ENCODE measurements at regions not wholly inside any gene's neighbourhood (a gene's known extent, or its start where the extent isn't known, plus 50 kb on each side); places are given as distances from the start of the nearest gene placed in this dataset.

DNA sequence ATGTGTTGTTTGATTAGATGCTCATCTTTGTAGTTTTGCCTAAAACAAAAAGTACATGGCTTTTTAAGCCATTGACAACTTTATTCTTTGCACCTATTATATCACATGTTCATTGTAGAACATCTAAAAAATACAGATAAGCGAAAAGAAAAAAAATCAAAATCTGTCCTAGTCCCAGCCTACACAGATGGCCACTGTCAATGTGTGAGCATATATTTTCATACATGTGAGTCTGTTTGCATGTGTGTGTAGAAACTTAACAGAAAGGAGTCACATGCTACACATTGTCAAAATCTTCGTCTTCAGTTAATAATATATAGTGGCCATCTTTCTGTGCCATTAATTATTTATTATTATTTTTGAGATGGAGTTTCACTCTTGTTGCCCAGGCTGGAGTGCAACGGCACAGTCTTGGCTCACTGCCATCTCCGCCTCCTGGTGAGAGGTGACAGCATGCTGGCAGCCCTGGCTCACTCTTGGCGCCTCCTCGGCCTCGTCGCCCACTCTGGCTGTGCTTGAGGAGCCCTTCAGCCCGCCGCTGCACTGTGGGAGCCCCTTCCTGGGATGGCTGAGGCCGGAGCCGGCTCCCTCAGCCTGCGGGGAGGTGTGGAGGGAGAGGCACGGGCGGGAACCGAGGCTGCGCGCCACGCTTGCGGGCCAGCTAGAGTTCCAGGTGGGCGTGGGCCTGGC, 68.5 kb upstream of the AMZ2 start:
- no peak overlapping the region for H3K27ac ChIP-seq
- TF ChIP-seq, protein P1, sequence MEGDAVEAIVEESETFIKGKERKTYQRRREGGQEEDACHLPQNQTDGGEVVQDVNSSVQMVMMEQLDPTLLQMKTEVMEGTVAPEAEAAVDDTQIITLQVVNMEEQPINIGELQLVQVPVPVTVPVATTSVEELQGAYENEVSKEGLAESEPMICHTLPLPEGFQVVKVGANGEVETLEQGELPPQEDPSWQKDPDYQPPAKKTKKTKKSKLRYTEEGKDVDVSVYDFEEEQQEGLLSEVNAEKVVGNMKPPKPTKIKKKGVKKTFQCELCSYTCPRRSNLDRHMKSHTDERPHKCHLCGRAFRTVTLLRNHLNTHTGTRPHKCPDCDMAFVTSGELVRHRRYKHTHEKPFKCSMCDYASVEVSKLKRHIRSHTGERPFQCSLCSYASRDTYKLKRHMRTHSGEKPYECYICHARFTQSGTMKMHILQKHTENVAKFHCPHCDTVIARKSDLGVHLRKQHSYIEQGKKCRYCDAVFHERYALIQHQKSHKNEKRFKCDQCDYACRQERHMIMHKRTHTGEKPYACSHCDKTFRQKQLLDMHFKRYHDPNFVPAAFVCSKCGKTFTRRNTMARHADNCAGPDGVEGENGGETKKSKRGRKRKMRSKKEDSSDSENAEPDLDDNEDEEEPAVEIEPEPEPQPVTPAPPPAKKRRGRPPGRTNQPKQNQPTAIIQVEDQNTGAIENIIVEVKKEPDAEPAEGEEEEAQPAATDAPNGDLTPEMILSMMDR (conservative IDR thresholded peaks at IDR 0.05): no peak

DNA sequence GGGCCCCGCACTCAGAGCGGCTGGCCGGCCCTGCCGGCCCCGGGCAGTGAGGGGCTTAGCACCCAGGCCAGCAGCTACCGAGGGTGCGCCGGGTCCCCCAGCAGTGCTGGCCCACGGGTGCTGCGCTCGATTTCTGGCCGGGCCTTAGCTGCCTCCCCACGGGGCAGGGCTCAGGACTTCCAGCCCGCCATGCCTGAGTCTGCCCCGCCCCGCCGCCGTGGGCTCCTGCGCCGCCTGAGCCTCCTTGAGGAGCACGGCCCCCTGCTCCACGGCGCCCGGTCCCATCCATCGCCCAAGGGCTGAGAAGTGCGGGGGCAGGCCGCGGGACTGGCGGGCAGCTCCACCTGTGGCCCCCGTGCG, 67.9 kb upstream of the AMZ2 start:
- TF ChIP-seq, protein P1 (conservative IDR thresholded peaks at IDR 0.05): no peak

DNA sequence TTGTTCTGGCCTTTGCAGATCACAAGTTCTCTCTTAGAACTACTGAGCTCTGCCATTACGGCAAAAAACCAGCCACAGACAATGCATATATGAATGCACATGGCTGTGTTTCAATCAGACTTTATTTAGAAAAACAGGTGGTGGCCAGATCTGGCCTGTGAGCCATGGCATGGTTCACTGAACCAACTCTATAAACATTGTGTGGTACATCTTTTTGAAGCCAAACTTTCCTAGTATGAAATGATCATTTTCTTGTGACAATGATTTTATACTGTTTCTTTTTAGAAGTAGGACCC, 65.9 kb upstream of the AMZ2 start:
- TF ChIP-seq, protein P1 (conservative IDR thresholded peaks at IDR 0.05): no peak

More for the DNA sequence above, 67.9 kb upstream of the AMZ2 start:
- H3K27ac ChIP-seq: no peak overlapping the region

DNA sequence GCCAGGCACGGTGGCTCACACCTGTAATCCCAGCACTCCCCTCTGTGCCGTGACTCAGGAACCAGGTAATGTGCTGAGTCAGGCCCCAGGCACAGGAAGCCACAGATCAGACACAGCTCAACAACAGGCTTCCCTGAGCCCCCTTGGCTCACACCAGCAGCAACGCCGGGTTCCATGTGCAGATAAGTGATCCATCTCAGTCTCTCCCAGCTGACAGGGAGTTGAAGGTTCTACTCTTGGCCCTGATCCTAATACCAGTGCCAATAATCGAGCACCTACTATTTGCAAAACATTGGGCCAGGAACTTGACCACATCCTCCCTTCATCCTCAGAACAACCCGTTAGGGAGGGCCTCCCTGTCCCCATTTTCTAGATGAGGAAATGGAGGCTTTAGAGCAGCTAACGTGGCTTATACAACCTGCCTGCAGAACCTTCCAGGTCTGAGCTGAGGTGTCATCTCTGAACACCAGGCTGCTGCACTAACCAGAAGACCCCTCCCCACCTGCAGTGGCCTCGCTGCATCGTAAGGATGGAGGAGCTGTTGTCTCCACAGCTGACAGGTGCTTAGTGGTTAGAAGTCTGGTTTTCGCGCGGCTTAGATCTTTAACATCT, 64.8 kb upstream of the AMZ2 start:
- TF ChIP-seq, protein P1 (conservative IDR thresholded peaks at IDR 0.05): no peak
- no peak overlapping the region for H3K27ac ChIP-seq

More for the DNA sequence above, 65.9 kb upstream of the AMZ2 start:
- H3K27ac ChIP-seq: no peak overlapping the region

DNA sequence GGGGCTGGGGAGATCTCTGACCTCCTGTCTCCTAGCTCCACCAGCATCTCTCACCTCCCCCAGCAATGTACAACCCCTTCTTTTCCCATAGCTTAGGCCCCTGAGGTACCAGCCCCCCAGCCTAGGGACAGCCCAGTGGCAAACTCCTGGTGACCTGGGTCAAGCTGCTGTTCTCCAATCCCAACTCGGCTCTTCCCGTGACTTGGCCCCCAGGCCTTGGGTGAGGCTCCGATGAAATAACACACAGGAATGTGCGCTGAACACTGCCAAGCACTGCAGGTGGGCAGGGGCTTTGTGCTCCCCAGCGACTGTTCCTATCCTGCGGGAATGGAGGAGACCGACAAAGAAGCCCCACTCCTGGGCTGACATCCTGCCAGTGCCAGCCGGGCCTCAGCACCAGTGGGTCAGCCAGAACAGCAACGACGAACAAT, 63.7 kb upstream of the AMZ2 start:
- TF ChIP-seq, protein P1 (conservative IDR thresholded peaks at IDR 0.05): no peak
- no peak overlapping the region for H3K27ac ChIP-seq

DNA sequence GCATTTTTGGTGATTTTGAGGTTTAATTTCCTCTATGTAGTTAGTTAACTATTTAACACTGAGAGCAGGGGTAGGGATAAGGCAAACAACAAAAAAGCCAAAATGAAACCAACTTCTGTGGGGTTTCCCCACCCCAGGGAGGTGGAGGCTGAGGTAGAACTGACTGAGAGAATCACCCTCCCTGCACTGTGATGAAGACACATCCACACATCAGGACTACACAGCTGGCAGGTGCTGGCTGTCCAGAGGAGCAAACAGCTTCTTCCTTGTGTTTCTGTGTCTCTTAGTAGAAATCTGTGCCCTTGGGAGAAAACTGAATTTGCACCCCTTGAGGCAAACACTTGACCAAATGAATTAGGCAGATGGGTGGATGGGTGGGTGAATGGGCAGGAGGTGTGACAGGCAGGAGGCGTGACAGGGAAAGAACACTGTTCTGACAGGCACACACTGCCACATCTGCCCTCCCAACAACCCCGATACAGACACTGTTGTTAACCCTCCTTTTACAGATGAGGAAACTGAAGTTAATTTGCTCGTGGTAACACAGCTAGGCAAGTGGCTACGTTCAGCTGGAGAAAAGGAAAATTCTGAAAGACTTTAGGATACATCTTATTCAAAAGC, 62.9 kb upstream of the AMZ2 start:
- no peak overlapping the region for H3K27ac ChIP-seq
- TF ChIP-seq, protein P1 (conservative IDR thresholded peaks at IDR 0.05): no peak

DNA sequence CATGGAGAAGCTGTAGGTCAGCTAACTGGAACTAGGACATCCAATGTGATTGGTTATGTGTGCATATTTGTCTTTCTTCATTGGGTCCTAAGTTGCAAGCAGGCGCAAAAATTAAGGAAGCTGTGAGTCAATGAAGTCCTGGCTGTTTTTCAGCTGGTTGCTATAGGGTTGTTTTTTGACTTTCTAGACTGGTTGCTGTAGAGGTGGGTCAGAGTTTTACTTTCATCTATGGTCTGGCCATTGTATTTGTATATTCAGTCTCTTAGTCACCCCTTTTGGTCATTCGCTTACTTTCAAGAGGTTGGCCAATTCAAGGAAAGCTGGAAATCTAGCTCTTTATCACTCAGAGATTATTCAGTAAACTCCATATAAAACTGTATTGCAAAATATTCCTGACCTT, 62.0 kb upstream of the AMZ2 start:
- H3K27ac ChIP-seq: no peak overlapping the region
- TF ChIP-seq, protein P1 (conservative IDR thresholded peaks at IDR 0.05): no peak
